Loucy (cell line): ENCODE measurements at regions not wholly inside any gene's neighbourhood (a gene's known extent, or its start where the extent isn't known, plus 50 kb on each side); places are given as distances from the start of the nearest gene placed in this dataset.
"Not testable (repeated sequence)": the region's sequence is repeated elsewhere in the genome, so short reads cannot be mapped to it uniquely, and the experiment has no call there.

Experiments used
- H2AFZ ChIP-seq: fragments of 200-600 bp; sonication (generic); 2 replicates; pipeline ENCODE4 v1.6.0; 2016; ENCODE audit warnings: antibody characterized with exemption, mild to moderate bottlenecking, low read length, moderate library complexity
- H3F3A ChIP-seq: fragments of 200-600 bp; 2 replicates; pipeline ENCODE4 v1.6.0; 2016; ENCODE audit warnings: antibody characterized with exemption, low read depth, mild to moderate bottlenecking
- H3K27me3 ChIP-seq: fragments of 200-600 bp; sonication (generic); 2 replicates; pipeline ENCODE4 v1.6.1; 2014; ENCODE audit warnings: low read length, mild to moderate bottlenecking; ENCODE audit not compliant: insufficient read depth, poor library complexity, severe bottlenecking
- H3K36me3 ChIP-seq: fragments of 200-600 bp; sonication (generic); 2 replicates; pipeline ENCODE4 v1.6.1; 2016; ENCODE audit warnings: low read length; ENCODE audit not compliant: insufficient read depth
- H3K4me1 ChIP-seq: fragments of 200-600 bp; sonication (generic); 2 replicates; pipeline ENCODE4 v1.5.1; 2014; ENCODE audit warnings: low read length, mild to moderate bottlenecking; ENCODE audit not compliant: insufficient read depth, poor library complexity, severe bottlenecking
- H3K4me2 ChIP-seq: fragments of 200-600 bp; sonication (generic); 2 replicates; pipeline ENCODE4 v1.6.0; 2014; ENCODE audit warnings: antibody characterized with exemption, low read length, low read depth, mild to moderate bottlenecking; ENCODE audit not compliant: poor library complexity, severe bottlenecking
- H3K4me3 ChIP-seq: fragments of 200-600 bp; sonication (generic); 2 replicates; pipeline ENCODE4 v1.5.1; 2014; ENCODE audit warnings: low read length, mild to moderate bottlenecking, mixed read lengths; ENCODE audit not compliant: poor library complexity, severe bottlenecking
- H3K79me2 ChIP-seq: fragments of 200-600 bp; sonication (generic); 2 replicates; pipeline ENCODE4 v1.6.1; 2014; ENCODE audit warnings: low read length; ENCODE audit not compliant: insufficient read depth
- H3K9ac ChIP-seq: fragments of 200-600 bp; sonication (generic); 2 replicates; pipeline ENCODE4 v1.6.0; 2014; ENCODE audit warnings: mild to moderate bottlenecking, low read depth, low read length, moderate library complexity; ENCODE audit not compliant: poor library complexity, severe bottlenecking
- H3K9me2 ChIP-seq: fragments of 200-600 bp; sonication (generic); replicated peaks from 2 replicates; pipeline ENCODE4 v1.6.1; 2016; ENCODE audit warnings: low read depth, low read length, mixed read lengths
- H3K9me3 ChIP-seq: fragments of 200-600 bp; sonication (generic); 2 replicates; pipeline ENCODE4 v1.6.1; 2014; ENCODE audit warnings: mild to moderate bottlenecking, antibody characterized with exemption, low read length, low read depth; ENCODE audit not compliant: insufficient read depth
- H4K20me1 ChIP-seq: fragments of 200-600 bp; sonication (generic); 2 replicates; pipeline ENCODE4 v1.6.0; 2014; ENCODE audit warnings: antibody characterized with exemption, low read length, mild to moderate bottlenecking; ENCODE audit not compliant: insufficient read depth, poor library complexity, severe bottlenecking

DNA sequence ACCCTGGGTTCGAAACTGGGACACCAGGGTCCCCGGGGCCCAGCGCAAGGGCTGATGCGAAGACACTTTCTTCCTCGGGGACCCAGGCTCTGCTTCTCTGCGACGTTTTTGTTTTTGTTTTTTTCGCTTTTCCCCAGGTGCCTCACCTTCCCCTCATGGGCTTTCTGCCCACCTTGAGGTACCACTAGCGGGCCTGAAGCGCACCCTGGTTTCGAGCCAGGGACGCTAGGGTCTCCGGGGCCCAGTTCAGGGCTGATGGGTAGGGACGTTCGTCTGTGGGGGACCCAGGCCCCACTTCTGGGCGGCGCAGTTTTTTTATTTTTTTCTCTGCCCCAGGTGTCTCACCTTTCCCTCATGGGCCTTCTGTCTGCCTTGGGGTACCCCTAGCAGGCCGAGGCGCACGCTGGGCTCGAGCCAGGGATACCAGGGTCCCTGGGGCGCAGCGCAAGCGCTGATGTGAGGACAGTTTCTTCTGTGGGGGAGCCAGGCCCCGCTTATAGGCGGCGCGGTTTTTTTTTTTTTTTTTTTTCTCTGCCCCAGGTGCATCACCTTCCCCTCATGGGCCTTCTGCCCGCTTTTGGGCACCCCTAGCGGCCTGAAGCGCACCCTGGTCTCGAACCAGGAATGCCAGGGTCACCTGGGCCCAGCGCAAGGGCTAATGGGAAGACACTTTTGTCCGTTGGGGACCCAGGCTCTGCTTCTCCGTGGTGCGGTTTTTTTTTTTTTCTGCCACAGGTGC lies 166.8 kb upstream of the ZNG1F start:
- not testable (repeated sequence) for H3K4me3 ChIP-seq, H3K9ac ChIP-seq, H3K4me1 ChIP-seq, H3K9me2 ChIP-seq, H3K9me3 ChIP-seq, H3K4me2 ChIP-seq, H3K36me3 ChIP-seq, H3K79me2 ChIP-seq, H4K20me1 ChIP-seq, H3F3A ChIP-seq, H3K27me3 ChIP-seq, H2AFZ ChIP-seq

DNA sequence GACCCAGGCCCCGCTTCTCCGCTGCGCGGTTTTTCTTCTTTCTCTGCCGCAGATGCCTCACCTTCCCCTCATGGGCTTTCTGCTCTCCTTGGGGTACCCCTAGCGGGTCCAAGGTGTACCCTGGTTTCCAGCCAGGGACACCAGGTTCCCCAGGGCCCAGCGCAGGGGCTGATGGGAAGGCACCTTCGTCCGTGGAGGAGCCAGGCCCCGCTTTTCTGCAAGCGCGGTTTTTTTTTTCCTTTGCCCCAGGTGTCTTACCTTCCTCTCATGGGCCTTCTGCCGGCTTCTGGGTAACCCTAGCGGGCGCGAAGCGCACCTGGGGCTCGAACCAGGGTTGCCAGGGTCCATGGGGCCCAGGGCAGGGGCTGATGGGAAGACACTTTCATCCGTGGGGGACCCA lies 165.9 kb upstream of the ZNG1F start:
- not testable (repeated sequence) for H3F3A ChIP-seq, H3K27me3 ChIP-seq, H3K4me2 ChIP-seq, H2AFZ ChIP-seq, H3K9me3 ChIP-seq, H3K79me2 ChIP-seq, H3K9me2 ChIP-seq, H3K9ac ChIP-seq, H3K36me3 ChIP-seq, H3K4me3 ChIP-seq, H3K4me1 ChIP-seq, H4K20me1 ChIP-seq

DNA sequence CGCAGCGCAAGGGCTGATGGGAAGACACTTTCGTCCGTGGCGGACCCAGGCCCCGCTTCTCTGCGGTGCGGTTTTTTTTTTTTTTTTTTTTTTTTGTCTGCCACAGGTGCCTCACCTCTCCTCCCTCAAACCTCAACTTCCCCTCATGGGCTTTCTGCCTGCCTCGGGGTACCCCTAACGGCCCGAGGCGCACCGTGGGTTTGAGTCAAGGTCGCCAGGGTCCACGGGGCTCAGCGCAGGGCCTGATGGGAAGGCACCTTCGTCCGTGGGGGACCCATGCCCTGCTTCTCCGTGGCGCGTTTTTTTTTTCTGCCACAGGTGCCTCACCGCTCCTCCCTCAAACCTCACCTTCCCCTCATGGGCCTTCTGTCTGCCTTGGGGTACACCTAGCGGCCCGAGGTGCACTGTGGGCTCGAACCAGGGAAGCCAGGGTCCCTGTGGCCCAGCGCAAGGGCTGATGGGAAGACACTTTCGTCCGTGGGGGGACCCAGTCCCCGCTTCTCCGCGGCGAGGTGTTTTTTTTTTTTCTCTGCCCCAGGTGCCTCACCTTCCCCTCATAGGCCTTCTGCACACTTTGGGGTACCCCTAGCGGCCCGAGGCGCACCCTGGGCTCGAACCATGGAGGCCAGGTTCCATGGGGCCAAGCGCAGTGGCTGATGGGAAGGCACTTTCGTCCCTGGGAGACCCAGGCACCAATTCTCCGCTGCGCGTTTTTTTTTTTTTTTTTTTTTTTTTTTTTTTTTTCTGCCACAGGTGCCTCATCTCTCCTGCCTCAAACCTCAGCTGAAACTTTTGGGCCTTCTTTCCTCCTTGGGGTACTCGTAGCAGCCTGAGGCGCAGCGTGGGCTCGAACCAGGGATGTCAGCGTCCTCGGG lies 165.2 kb upstream of the ZNG1F start:
- not testable (repeated sequence) for H3K9ac ChIP-seq, H3K27me3 ChIP-seq, H3K9me3 ChIP-seq, H3K36me3 ChIP-seq, H4K20me1 ChIP-seq, H3K4me3 ChIP-seq, H3K9me2 ChIP-seq, H3K79me2 ChIP-seq, H3K4me2 ChIP-seq, H2AFZ ChIP-seq, H3K4me1 ChIP-seq, H3F3A ChIP-seq

DNA sequence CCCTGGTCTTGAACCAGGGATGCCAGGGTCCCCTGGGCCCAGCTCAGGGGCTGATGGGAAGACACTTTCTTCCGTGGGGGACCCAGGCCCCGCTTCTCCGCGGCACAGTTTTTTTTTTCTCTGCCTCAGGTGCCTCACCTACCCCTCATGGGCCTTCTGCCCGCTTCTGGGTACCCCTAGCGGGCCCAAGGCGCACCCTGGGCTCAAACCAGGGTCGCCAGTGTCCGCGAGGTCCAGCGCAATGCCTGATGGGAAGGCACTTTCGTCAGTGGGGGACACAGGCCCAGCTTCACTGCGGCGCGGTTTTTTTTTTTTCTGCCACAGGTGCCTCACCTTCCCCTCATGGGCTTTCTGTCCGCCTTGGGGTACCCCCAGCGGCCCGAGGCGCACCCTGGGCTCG lies 163.9 kb upstream of the ZNG1F start:
- not testable (repeated sequence) for H3K4me3 ChIP-seq, H2AFZ ChIP-seq, H3K4me1 ChIP-seq, H3K36me3 ChIP-seq, H3K79me2 ChIP-seq, H4K20me1 ChIP-seq, H3K9ac ChIP-seq, H3K9me2 ChIP-seq, H3K27me3 ChIP-seq, H3K9me3 ChIP-seq, H3F3A ChIP-seq, H3K4me2 ChIP-seq

DNA sequence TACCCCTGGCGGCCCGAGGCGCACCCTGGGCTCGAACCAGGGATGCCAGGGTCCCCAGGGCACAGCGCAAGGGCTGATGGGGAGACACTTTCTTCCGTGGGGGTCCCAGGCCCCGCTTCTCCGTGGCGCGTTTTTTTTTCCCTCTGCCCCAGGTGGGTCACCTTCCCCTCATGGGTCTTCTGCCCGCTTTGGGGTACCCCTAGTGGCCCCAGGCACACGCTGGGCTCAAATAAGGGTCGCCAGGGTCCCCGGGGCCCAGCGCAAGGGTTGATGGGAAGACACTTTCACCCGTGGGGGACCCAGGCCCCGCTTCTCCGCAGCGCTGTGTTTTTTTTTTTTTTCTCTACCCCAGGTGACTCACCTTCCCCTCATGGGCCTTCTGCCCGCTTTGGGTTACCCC lies 163.3 kb upstream of the ZNG1F start:
- H2AFZ ChIP-seq, H3K79me2 ChIP-seq, H3K27me3 ChIP-seq, H3K36me3 ChIP-seq, H3K9ac ChIP-seq, H3F3A ChIP-seq, H3K4me1 ChIP-seq, H4K20me1 ChIP-seq, H3K4me3 ChIP-seq, H3K9me3 ChIP-seq, H3K4me2 ChIP-seq, H3K9me2 ChIP-seq: not testable (repeated sequence)

DNA sequence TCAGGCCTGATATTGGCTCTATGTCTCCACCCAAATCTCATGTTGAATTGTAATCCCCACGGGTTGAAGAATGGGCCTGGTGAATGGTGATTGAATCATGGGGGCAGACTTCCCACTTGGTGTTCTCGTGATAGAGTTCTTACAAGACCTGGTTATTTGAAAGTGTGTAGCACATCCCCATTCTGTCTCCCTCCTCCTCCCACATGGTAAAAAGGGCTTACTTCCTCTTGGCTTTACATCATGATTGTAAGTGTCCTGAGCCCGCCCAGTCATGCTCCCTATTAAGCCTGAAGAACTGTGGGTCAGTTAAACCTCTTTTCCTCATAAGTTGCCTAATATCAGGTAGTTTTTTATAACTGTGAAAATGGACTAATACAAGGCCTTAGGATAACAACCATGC lies 158.8 kb upstream of the ZNG1F start:
- not testable (repeated sequence) for H3K9me2 ChIP-seq, H3K27me3 ChIP-seq, H4K20me1 ChIP-seq, H3F3A ChIP-seq, H3K36me3 ChIP-seq, H3K4me3 ChIP-seq, H3K4me2 ChIP-seq, H3K79me2 ChIP-seq, H2AFZ ChIP-seq, H3K4me1 ChIP-seq, H3K9me3 ChIP-seq, H3K9ac ChIP-seq

DNA sequence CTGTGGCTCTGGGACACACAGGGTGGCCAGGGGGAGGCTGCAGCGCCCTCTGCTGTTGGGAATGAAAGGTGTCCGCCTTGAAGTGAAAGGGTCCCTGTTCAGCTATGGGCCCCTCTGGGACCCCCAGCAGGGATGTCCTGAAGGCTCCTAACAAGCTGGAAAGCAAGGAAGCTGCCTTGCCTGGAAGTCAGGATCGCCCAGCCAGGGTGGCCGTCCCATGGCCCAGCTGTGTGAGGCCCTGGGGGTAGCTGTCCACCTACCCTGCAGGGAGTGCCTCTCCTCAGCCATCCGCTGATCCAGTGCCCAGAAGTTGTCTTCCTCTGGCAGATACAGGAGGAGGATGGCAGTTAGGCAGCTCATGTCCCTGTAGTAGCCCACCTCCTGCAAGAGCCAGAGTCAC lies 143.4 kb upstream of the ZNG1F start:
- not testable (repeated sequence) for H3K4me2 ChIP-seq

More for the DNA sequence above, 143.4 kb upstream of the ZNG1F start:
- not testable (repeated sequence) for H3K9me2 ChIP-seq, H2AFZ ChIP-seq, H3K4me1 ChIP-seq, H3K36me3 ChIP-seq, H3F3A ChIP-seq, H3K9ac ChIP-seq, H3K9me3 ChIP-seq, H3K27me3 ChIP-seq, H3K79me2 ChIP-seq, H4K20me1 ChIP-seq, H3K4me3 ChIP-seq
